ENCODE measurements at regions not wholly inside any gene's neighbourhood (a gene's known extent, or its start where the extent isn't known, plus 50 kb on each side); places are given as distances from the start of the nearest gene placed in this dataset.

DNA sequence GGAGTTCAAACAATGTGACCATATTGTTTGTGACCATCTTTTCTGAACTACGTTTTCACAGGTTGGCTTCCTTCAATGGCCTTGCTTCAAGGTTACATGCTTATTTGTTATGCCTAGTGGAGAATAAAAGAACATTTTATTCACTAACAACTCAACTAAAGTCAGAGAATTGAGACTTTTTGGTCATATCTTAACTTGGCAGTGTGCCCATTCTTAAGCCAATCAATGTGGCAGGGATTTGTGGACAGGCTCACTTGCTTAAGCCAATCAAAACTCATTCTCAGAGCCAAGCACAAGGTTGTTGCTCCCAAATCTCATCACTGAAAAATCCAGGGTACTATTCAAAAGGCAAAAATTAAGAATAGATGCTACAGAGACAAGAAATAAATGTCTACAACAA is 455.8 kb upstream of the FAT3 start:
- TF ChIP-seq CTCF (tag by site-specific recombination; IDR thresholded peaks at IDR 0.05) (no peak), ZNF777 (tag by site-specific recombination; IDR thresholded peaks at IDR 0.05; ENCODE audit: borderline replicate concordance) (no peak)
